ENCODE measurements at regions not wholly inside any gene's neighbourhood (a gene's known extent, or its start where the extent isn't known, plus 50 kb on each side); places are given as distances from the start of the nearest gene placed in this dataset.

DNA sequence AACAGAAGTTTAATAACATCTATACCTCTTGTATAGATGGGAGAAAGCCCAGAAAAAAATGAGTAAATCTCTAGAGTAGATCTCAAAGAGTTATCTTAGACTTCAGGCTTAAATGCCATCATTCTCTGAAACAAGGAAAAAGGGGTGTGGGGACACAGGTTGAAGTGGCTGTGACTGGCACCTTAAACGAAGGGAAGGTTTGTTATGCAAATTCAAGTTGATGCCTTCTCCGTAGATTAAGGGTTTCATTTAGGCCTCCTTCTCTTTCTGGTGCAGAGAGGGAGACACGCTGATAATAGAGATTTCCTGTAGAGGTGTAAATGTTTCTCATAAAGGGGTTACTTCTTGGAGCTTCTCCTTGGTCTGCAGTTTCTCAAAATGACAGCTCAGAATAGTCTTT lies 252.1 kb downstream of the CD83 start:
- TF ChIP-seq, protein P1, sequence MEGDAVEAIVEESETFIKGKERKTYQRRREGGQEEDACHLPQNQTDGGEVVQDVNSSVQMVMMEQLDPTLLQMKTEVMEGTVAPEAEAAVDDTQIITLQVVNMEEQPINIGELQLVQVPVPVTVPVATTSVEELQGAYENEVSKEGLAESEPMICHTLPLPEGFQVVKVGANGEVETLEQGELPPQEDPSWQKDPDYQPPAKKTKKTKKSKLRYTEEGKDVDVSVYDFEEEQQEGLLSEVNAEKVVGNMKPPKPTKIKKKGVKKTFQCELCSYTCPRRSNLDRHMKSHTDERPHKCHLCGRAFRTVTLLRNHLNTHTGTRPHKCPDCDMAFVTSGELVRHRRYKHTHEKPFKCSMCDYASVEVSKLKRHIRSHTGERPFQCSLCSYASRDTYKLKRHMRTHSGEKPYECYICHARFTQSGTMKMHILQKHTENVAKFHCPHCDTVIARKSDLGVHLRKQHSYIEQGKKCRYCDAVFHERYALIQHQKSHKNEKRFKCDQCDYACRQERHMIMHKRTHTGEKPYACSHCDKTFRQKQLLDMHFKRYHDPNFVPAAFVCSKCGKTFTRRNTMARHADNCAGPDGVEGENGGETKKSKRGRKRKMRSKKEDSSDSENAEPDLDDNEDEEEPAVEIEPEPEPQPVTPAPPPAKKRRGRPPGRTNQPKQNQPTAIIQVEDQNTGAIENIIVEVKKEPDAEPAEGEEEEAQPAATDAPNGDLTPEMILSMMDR (IDR thresholded peaks at IDR 0.05; ENCODE audit: insufficient read depth, low read depth, low read length) = no peak
- no peak for TF ChIP-seq EZH2 (IDR thresholded peaks at IDR 0.05; ENCODE audit: insufficient read depth, low read length)
